NCI-H2081 (cell line): ENCODE measurements at regions not wholly inside any gene's neighbourhood (a gene's known extent, or its start where the extent isn't known, plus 50 kb on each side); places are given as distances from the start of the nearest gene placed in this dataset.
"Not testable (repeated sequence)": the region's sequence is repeated elsewhere in the genome, so short reads cannot be mapped to it uniquely, and the experiment has no call there.

Source experiments
- DNase-seq, 2 experiments: peaks; one replicate each; lab custom pipeline; 2025; lab: John Stamatoyannopoulos, UW

DNA sequence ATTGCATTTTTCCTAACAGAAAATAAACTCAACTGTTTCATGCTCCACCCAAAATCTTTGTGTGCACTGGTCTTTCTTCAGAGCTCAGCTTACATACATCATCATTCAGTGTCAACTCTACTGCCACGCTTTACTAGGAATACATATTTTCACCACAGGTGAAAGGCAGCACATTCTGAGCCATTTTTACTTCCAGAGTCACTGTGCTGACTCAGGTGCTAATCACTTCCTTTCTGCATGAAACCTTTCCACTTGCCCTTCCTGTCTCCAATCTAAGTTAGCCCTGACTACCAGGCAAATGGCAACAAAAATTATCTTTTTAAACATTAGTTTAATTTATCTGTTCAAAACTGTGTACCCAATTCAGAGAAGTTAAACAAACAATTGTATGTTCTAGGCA, 1041.0 kb downstream of the PRIM2 start:
- not testable (repeated sequence) for DNase-seq

DNA sequence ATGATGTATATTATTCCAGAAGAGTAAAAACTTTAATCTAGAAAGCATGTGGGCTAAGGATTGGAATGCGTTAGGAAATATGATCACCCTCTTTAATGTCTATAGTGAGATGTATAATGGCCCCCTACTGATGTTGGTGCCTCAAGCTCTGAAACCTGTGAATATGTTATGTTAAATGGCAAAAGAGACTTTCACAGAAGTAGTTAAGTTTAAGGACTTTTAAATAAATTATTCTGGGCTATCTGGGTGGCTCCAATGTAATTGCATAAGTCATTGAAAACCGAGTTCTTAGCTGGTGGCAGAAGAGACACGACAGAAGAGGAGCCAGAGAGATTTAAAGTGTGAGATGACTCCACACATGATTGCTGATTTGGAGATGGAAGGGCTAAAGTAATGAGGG, 1048.4 kb downstream of the PRIM2 start:
- DNase-seq: not testable (repeated sequence)

DNA sequence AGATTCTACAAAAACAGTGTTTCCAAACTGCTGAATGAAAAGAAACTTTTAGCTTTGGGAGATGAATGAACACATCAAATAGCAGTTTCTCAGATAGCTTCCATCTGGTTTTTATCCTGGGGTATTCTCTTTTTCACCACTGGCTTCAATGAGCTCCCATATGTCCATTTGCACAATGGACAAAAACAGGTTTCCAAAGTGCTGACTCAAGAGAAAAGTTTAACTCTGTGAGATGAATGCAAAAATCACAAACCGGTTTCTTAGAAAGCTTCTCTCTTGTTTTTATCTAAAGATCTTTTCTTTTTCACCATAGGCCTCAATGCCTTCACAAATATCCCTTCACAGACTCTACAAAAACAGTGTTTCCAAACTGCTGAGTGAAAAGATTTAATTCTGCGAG, 1089.2 kb downstream of the PRIM2 start:
- not testable (repeated sequence) for DNase-seq

DNA sequence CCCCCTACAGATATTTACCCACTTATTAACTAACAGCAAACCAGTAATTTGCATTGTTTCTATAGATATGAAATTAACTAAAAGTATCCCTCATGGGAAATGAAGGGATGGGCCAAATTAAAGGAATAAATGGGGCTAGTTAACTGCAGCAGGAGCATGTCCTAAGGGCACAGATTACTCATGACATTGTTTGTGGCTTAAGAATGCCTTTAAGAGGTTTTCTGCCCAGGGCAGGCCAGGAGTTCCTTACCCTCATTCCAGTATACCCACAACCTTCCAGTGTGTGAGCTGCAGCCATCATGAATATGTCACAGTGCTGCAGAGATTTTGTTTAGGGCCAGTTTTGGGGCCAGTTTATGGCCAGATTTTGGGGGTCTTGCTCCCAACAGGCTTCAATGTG, 1101.9 kb downstream of the PRIM2 start:
- no peak for DNase-seq
